GM12891 (cell line): ENCODE measurements at regions not wholly inside any gene's neighbourhood (a gene's known extent, or its start where the extent isn't known, plus 50 kb on each side); places are given as distances from the start of the nearest gene placed in this dataset.

Experiments used
- PAX5 ChIP-seq: IDR thresholded peaks from 2 replicates; pipeline ENCODE4 v1.6.1; 2011; ENCODE audit warnings: low read length, moderate library complexity, mild to moderate bottlenecking; ENCODE audit not compliant: insufficient read depth, severe bottlenecking
- POLR2A ChIP-seq: IDR thresholded peaks from 2 replicates; pipeline ENCODE4 v1.6.1; 2011; ENCODE audit warnings: low read depth, low read length, control low read depth
- POLR2AphosphoS5 ChIP-seq: IDR thresholded peaks from 2 replicates; pipeline ENCODE4 v1.6.1; 2011; ENCODE audit warnings: low read depth, low read length, control low read depth
- POU2F2 ChIP-seq: IDR thresholded peaks from 2 replicates; pipeline ENCODE4 v1.6.1; 2011; ENCODE audit warnings: low read depth, mild to moderate bottlenecking, control low read depth, low read length, moderate library complexity
- SPI1 ChIP-seq: IDR thresholded peaks from 2 replicates; pipeline ENCODE4 v1.6.1; 2011; ENCODE audit warnings: low read depth, low read length, control low read depth
- TAF1 ChIP-seq: IDR thresholded peaks from 2 replicates; pipeline ENCODE4 v1.6.1; 2011; ENCODE audit warnings: low read depth, low read length, control low read depth

GRCh38 chr4:154911608-154912098 lies 130.6 kb downstream of the RBM46 start:
- TF ChIP-seq POLR2A: no peak
- no peak for TF ChIP-seq TAF1
- no peak for TF ChIP-seq POLR2AphosphoS5
- TF ChIP-seq SPI1: no peak
- TF ChIP-seq PAX5: no peak
- no peak for TF ChIP-seq POU2F2
